Left ventricle myocardium superior (tissue), 1 donor: ENCODE measurements at regions not wholly inside any gene's neighbourhood (a gene's known extent, or its start where the extent isn't known, plus 50 kb on each side); places are given as distances from the start of the nearest gene placed in this dataset.

ENCODE experiments used
- ATAC-seq: fragments of 200-7000 bp; cut with Tn5 transposase; one replicate; pipeline ENCODE4 v1.9.1; 2020; ENCODE audit warnings: mild to moderate bottlenecking, moderate library complexity
- DNase-seq: peaks from one replicate; pipeline ENCODE4 v3.0.0-alpha.2; 2020
- intact Hi-C: fragments of 100-400 bp; cut with micrococcal nuclease; formaldehyde crosslinking; loops from one replicate; pipeline ENCODE4 v1.11.0; 2022
- donor health status: DM: no; HTN: yes; CAD: no; lungs with severe emphysema.

GRCh38 chr1:221350091-221350490 lies 391.8 kb downstream of the DUSP10 start:
- ATAC-seq (no peak), DNase-seq (no peak)
- intact Hi-C loops: no loop called here

GRCh38 chr1:221356693-221357092 lies 385.2 kb downstream of the DUSP10 start:
- ATAC-seq (no peak), DNase-seq (no peak)
- intact Hi-C loops: no loop called here

DNA sequence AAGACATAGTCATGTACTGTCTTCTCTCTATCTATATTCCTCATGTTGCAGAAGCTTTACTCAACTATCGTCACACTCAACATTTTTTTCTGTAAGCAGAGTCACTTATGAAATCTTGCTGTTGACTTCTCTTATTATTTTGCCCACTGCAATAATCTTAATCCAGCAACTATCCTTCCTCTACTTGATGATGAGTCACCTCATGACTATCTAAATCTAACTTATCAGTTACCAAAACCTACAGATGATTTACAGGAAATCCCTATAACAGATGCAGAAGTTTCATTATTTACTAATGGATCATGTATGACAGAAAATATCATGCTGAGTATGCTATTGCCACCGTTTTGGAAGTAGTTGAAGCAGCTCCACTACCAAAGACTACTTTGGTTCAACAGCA lies 378.9 kb downstream of the DUSP10 start:
- DNase-seq: no peak
- no peak for ATAC-seq
- intact Hi-C loops: no loop called here

DNA sequence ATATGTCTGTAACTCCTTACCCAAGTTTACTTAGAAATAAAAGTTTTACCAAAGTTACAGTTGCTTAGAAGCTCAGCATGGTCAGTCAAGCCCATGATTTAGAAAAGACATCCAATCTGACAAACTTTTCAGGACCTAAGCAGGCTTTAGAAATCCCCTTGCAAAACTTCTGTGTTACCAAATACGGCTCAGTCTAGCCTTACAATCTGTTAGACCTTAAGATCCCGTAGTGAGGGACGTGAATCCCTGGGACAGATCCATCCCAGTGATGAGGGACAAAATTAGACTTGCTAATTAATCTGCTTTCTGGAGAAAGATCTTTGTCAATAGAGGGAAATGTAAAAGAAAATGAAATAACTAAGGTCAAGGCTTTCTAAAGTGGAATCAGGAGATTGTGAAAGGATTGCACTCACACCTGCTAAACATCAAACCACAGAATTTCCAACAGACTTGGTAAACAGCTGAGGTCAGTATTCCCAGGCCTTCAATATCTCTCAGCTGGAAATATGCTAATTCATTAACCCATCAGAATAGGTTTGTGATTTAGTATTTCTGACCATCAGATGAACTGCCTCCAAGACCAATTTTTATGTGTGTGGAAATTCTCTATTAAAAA lies 375.3 kb downstream of the DUSP10 start:
- intact Hi-C loops: no loop called here
- DNase-seq (no peak), ATAC-seq (no peak)

- DNase-seq: no peak
- intact Hi-C loops: no loop called here
Measured at GRCh38 chr1:221371705-221372104, 370.2 kb downstream of the DUSP10 start.

GRCh38 chr1:221373795-221374194 lies 368.1 kb downstream of the DUSP10 start:
- intact Hi-C loops: no loop called here
- ATAC-seq (no peak), DNase-seq (no peak)

More at GRCh38 chr1:221371705-221372104, 370.2 kb downstream of the DUSP10 start:
- no peak for ATAC-seq

DNA sequence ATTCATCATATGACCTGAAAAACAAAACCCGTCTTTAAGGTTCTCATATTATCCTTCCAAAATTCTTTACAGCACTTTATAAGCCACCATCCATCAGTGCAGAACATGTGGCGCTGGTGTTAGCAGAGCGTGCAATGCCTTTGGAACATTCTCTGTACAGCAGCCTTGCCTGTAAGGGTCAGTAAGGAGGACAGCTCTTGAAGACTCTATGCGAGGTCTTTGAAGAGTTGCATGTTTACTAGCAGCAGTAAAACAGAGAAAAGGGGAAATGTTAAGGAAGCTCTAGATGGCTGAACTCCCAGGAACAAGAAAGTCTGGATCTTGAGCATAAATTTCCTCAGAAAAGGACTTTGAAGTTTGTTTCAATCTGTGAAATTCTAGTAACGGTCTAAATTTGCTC lies 365.6 kb downstream of the DUSP10 start:
- DNase-seq: no peak
- no peak for ATAC-seq
- intact Hi-C loops: no loop called here

GRCh38 chr1:221381910-221382623 lies 359.8 kb downstream of the DUSP10 start:
- ATAC-seq (no peak), DNase-seq (no peak)
- intact Hi-C loops: no loop called here

GRCh38 chr1:221392453-221392852 lies 349.4 kb downstream of the DUSP10 start:
- DNase-seq: no peak
- ATAC-seq: peak; percentile 53
- intact Hi-C loops: no loop called here

DNA sequence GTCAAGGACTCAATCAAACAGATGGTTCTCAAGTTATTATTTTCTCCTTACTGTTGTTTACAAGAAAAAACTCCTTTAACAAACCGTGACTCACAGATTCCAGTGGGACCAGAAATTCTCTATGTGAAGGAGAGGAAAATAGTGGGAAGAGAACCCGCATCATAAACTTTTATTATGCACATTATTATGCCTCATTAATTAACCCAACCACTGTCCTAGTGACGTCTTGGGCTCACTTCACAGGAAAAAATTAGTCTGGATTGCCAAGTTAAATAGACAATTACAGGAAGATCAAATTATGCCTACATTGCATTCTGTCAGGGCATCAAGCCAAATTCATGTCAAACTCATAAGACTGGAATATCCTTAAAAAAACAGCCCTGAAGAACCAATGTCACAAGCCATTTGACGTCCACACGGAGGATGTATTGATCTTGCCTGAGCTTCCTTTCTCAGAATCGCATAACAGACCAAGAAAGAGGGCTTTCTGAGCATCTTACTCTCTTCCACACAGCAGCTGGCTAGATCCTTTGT lies 347.8 kb downstream of the DUSP10 start:
- ATAC-seq (peak; percentile 30), DNase-seq (no peak)
- intact Hi-C loops: no loop called here

DNA sequence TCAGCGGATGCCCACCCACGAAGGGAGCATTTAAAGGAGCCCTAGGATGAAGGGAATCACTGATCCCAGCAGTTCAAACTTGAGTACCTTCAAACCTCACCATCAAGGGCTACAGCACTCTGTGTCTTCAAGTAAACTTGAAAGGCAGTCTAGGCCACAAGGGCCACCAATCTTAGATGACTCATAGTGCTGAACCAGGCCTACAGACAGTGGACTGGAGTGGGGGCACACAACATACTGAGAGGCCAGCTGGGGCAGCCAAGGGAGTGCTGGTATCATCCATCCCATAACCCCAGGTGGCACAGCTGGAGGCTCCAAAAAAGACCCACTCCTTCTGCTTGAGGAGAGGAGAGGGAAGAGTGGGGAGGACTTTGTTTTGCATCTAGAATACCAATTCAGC lies 345.4 kb downstream of the DUSP10 start:
- DNase-seq: no peak
- ATAC-seq: no peak
- intact Hi-C loops: no loop called here

DNA sequence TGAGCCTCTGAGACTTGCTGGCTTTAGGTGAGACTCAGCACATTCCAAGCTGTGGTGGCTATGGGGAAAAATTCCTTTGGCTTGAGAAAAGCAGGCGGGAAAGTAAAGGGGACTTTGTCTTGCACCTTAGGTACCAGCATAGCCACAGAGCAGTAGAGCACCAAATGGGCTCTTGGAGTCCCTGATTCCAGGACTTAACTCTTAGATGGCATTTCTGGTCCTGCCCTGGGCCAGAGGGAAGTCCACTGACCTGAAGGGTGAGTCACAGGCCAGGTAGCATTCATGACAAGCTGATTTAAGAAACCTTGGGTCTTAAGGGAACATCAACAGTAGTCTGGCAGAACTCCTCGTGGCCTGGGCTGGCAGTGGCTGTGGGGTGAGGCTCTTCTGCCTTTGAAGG lies 344.7 kb downstream of the DUSP10 start:
- intact Hi-C loops: no loop called here
- no peak for DNase-seq
- no peak for ATAC-seq

DNA sequence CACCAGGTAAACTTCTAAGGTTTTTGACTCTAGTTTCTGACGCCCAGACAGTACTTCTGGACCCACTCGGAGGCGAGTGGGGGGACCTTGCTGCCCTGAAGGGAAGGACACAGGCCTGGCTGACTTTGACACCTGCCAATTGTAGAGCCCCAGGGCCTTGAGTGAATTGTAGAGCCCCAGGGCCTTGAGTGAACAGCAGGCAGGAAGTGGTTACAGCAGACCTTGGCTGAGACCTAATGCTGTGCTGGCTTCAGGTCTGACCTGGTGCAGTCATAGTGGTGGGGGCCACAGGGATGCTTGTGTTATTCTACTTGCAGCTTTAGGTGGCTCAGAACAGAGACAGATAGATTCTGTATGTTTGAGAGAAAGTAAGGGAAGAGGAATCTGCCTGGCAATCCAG lies 344.3 kb downstream of the DUSP10 start:
- intact Hi-C loops: no loop called here
- ATAC-seq (no peak), DNase-seq (no peak)

DNA sequence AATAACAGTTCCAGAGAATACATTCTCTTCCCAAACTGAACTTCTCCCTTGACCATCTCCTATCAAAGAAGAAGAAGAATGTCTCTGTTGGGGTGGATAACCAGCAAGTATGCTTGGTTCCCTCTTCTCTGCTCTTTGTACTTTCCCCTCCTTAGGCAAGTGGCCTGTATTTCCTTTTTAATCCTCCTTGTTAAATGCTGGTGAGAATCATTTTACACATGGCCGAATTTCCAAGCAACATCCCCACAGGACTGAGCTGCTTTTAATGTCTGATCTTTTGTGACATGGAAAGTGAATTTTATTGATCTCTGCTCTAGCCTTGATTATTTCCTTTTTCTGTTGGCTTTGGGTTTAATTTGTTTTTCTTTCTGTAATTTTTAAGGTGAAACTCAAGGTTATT lies 336.7 kb downstream of the DUSP10 start:
- intact Hi-C loops: no loop called here
- no peak for DNase-seq
- ATAC-seq: no peak

DNA sequence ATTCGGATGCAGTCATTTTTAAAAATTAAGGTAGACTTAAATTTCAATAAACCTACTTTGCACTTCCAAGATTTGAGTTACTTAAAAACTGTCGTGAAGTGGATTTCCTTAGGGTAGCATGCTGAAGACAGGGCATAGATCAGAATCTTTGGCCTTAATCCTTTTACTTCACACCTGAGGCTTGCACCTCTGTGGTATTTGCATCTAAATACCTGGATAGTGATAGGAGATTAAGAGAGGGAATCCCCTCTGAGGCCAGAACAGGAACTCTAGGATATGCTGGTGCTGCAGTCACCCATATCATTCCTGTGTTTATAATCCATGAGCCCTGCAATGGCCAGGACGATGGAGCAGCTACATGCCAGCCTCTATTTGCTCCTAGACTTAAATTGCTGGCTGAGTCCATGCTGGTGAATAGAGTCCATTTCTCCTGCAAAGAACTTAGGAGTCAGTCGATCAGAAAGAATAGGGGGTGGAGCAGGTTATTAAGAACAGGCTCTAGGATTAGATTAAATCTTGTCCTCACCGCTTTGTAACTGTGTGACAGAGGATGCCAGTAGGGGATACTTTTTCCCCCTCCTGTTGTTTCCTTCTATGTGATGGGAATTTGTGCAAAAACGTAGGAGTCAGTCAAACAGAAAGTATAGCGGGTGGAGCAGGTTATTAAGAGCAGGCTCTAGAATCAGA lies 333.6 kb downstream of the DUSP10 start:
- DNase-seq (no peak), ATAC-seq (no peak)
- intact Hi-C loops: no loop called here

GRCh38 chr1:221411283-221411682 lies 330.6 kb downstream of the DUSP10 start:
- no peak for ATAC-seq
- no peak for DNase-seq
- intact Hi-C loops: no loop called here

DNA sequence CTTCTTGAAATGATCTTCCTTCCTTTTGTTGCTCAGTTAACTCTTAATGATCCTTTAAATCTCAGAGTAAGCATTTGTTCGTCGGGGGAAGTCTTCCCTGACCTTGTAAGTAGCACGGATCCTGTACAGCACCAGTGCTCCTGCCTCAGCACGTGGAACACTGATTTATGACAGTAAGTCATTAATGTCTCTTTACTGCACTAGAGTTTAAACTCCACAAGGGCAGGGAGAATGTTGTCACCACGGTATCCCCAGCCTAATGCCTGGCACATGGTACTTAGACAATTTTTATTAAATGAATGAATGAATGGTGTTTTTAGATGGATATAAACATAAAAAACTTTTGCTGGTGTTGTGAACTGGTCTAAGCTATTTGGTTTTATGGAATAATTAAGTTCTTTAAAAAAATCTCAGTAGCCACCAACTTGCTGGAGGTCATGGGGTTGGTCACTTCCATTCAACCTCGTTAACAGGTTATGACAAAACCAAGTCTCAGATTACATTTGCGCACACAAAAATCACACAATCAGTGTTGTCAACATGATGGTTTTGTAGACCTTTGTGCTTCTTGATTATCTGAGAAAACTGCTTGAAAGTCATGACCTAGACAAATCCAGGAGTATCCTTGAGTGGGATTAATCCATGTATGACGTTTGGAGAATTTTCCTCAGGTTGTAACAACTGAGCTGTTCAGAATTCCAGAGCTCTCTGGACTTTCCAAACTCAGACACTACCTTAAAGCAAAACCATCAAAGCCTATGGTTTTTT lies 326.9 kb downstream of the DUSP10 start:
- DNase-seq (no peak), ATAC-seq (no peak)
- intact Hi-C loops: no loop called here

GRCh38 chr1:221415651-221416050 lies 326.2 kb downstream of the DUSP10 start:
- DNase-seq: no peak
- no peak for ATAC-seq
- intact Hi-C loops: no loop called here

GRCh38 chr1:221416142-221416541 lies 325.7 kb downstream of the DUSP10 start:
- ATAC-seq (no peak), DNase-seq (no peak)
- intact Hi-C loops: no loop called here

- DNase-seq: no peak
- intact Hi-C loops: no loop called here
- no peak for ATAC-seq
Measured at GRCh38 chr1:221416723-221417122, 325.2 kb downstream of the DUSP10 start.
